ELF-1 (cell line): ENCODE measurements at regions not wholly inside any gene's neighbourhood (a gene's known extent, or its start where the extent isn't known, plus 50 kb on each side); places are given as distances from the start of the nearest gene placed in this dataset.

ENCODE experiments used
- DNase-seq: peaks from one replicate; pipeline ENCODE4 v3.0.0-alpha.2; 2016; ENCODE audit warnings: low read depth, low spot score

DNA sequence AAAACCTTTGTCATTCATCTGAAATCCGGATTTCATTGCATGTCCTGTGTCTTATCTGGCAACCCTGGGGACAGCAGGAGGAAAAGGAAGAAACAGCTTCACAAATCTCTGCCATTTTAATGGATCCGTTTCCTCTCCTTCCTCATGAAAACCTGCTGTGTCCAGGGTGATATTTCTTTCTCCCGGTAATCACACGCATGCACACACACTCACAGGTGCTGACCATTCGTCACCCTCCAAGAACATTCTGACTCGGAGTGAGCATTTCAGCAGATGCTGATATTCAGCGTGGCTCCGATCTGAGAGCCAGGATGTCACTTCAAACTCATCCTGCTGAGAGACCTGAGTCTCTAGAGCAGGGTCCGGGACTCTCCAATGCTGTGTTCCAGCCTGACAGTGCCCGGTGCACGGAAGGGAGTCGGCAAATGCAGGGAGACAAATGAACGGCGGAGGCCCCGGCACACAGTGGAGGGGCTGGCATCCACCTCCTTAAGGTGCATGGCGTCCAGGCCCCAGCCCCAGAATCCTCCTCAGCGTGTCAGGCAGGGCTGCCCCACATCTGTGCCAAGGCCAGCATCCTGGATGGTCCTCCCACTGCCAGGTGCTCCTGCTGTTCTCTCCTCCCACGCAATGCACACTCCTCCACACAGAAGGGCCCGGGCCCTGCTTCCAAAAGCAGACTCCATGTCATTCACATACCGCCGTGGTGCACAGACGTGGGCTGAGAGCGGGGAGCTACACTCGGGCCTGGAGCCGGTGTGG lies 70.7 kb downstream of the RBFOX3 start:
- DNase-seq: no peak

GRCh38 chr17:79538291-79538690 lies 72.6 kb downstream of the RBFOX3 start:
- DNase-seq: no peak

DNA sequence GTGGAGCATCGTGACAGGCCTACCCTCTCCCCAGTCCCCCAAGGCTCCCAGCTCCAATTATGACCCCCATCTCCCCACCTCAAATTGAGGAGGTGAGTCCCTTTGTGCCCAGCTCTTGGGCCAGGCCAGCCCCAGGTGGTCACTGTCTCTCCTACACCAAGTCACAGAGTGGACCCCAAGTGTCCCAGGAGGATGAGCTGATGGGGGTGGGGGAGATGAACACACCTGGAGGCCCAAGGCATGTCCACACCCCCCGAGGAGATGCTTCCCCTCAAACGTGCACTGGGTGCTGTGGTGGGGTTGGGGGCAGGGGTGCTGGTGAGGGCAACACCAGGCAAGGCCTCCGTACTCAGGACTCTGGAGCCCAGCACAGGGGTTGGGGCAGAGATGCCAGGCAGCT lies 73.2 kb downstream of the RBFOX3 start:
- DNase-seq: no peak

- DNase-seq: no peak
Measured at GRCh38 chr17:79537061-79537460, 73.8 kb downstream of the RBFOX3 start.

- DNase-seq: no peak
Measured at GRCh38 chr17:79536212-79536840, 74.5 kb downstream of the RBFOX3 start.

DNA sequence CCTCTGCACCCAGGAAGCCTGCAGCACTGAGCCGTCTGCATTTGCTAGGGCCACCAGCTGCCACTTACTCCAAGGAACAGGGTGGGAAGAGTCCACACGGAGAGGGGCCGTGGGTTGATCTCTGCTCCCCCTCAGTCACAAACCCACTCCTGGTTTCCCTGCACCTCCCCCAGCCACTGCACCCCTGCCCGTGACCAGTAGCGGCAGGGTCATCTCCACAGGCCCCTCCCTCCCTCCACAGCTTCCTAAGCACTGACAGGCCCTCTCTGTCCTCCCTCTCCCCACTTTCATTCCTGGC lies 75.2 kb downstream of the RBFOX3 start:
- no peak for DNase-seq

DNA sequence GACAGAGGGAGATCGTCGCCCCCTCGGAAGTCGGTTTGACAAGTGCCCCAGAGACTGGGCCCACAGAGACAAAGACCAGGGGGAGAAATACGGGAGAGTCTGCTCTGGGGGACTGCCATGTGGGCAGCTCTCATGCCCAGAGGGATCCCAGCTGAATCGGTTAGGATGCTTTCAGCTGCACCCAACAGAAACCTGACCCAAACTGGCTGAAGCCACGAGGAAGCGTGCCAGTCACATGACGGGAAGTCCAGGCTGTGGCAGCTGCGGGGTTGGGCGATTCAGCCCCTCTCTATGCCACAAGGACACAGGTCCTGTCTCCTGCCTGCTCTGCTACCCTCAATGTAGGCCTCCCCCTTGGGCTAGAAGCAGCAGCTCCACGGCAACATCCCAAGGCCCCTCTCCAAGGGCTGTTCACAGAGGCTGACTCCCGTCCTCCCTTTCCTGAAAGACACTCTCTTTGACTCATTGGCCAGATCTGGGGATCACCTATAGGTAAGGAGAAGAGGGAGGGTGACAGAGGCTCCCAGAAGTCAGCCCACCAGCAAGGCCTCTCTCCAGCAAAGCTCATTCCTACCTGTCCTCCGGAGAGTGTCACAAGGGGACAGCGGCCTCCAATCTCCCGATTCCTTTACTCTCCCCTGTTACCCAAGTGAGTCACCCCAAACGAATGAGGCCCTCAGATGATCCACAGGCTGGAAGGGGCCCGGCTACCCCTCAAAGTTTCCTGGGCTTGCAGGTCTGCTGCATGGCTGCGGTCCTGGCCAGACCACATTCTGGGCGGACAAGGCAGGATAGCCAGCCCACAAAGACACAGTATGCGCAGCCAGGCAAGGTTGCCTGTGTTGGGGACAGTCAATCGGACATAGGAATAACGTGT lies 75.8 kb downstream of the RBFOX3 start:
- DNase-seq: no peak

GRCh38 chr17:79534111-79534510 lies 76.7 kb downstream of the RBFOX3 start:
- DNase-seq: no peak

DNA sequence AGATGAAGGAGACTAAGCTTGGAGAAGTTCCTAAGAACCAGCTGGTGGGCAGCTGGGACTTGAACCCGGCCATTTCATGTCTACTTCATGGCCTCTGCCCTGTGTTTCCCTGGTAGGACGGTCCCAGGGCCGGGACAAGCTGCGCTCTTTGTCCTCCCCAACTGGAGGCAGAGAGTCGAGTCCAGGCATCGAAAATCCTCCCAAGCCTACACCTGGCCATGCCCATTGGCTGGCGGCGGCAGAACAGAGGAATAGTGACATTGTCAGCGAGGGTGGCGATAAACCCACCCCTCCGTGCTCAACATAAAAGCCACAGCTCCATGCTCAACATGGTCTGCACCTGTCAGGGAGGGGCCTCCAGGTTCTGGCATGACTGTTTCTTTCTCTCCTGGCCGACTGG lies 77.7 kb downstream of the RBFOX3 start:
- no peak for DNase-seq

- peak; percentile 58 for DNase-seq
Measured at GRCh38 chr17:79532107-79532790, 78.6 kb downstream of the RBFOX3 start.

GRCh38 chr17:79531191-79532095 lies 79.4 kb downstream of the RBFOX3 start:
- no peak for DNase-seq

DNA sequence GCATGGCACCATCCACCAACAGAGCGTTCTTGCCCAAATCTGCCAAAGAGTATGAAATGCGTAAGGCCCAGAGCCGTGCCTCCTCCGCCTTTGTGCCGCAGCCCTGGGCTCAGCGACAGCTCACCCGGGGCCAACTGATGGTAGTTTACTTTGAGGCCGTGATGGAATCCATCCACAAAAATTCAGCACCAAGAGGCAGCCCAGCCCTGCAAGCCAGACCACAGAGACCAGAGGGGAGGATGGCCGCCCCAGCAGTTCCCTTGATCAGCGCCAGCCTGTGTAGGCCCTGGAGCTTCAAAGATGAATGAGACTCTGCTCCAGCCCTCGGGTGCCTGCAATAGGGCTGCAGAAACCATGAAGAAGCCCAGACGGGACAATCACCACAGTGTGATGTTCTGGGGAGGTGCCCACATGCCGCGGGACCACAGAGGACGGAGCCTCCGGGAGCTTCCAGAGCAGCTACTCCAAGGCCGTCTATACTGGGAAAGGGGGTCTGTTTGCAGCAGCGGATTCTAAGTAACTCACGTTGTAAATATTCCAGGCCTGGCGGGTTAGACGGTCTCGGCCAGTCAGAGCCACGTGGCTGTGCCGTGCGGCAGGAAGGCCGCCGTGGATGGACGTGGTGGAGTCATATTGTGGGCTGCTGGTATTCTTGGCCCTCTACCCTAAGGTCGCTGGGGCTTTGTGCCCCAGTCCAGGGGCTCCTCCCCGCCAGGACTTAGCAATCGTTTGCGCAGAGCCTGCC lies 80.3 kb downstream of the RBFOX3 start:
- no peak for DNase-seq

- DNase-seq: no peak
Measured at GRCh38 chr17:79529661-79530081, 81.2 kb downstream of the RBFOX3 start.

- DNase-seq: no peak
Measured at GRCh38 chr17:79528592-79529125, 82.2 kb downstream of the RBFOX3 start.

- DNase-seq: no peak
Measured at GRCh38 chr17:79527306-79527705, 83.5 kb downstream of the RBFOX3 start.

GRCh38 chr17:79525793-79526677 lies 84.8 kb downstream of the RBFOX3 start:
- DNase-seq: no peak

DNA sequence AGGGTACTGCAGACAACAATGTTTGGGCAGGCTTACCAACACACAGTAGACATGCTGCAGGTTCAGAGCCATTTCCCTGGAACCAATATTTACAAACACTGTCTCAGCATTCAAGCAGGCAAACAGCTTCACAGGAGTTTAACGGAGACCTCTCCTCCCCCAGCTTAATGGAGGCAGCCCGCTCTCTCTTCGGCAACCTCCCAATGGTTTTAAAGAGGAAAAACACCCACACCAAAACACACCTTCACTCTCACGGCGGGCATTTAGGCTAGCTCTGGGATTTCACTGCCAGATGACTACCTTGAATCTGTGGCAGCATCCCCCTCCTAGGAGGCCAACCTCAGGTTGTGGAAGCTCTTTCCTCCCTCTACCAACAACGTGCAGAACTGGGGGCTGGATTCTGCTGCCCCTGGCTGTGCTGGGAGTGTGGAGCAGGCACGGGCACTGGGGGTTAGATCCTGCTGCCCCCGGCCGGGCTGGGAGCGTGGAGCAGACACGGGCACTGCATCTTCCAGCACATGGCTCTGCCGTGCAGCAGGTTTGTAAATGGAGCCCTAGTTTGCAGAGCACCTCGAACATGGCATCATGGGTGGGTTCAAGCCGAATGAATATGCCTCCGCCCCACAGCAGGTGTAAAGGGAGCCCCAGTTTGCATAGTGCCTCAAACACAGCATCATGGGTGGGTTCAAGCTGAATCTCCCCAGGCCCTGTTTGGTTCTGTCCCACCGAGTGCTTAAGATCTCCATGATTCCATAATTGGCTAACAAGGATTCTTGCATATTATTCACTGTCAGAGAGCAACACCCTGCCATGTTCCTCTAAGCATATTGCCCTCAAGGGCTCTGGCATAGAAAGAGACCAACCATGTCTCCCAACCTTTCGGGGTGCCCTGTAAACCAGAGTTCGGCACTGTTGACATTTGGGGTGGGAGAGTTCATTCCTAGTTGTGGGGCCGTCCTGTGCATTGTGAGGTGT lies 86.4 kb downstream of the RBFOX3 start:
- no peak for DNase-seq

DNA sequence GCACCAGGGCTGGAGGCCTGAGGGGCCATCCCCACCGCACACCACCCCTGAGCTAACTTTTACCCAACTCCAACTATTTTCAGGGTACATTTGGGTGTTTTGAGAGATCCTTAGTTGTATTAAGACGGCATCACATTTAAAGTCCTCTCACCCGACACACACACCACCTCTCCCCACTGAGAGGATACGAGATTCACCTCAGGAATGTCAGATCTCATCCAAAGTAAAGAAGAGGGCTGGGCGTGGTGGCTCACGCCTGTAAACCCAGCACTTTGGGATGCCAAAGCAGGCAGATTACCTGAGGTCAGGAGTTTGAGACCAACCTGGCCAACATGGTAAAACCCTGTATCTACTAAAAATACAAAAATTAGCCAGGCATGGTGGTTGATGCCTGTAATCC lies 88.4 kb downstream of the RBFOX3 start:
- DNase-seq: no peak
